GM12874 (cell line): ENCODE measurements at regions not wholly inside any gene's neighbourhood (a gene's known extent, or its start where the extent isn't known, plus 50 kb on each side); places are given as distances from the start of the nearest gene placed in this dataset.

Experiments
- CTCF ChIP-seq: IDR thresholded peaks from 2 replicates; pipeline ENCODE4 v1.5.1; 2011; ENCODE audit warnings: low read depth, mild to moderate bottlenecking, control low read depth, low read length, moderate library complexity; ENCODE audit not compliant: insufficient read depth

GRCh38 chr12:84572196-84572595 lies 340.4 kb downstream of the SLC6A15 start:
- TF ChIP-seq CTCF, result no peak

- TF ChIP-seq CTCF, result no peak
These were observed 350.3 kb downstream of the SLC6A15 start for GRCh38 chr12:84562331-84562730.

- no peak for TF ChIP-seq CTCF
These were observed 351.2 kb downstream of the SLC6A15 start for GRCh38 chr12:84561351-84561750.

- no peak for TF ChIP-seq CTCF
These were observed 358.3 kb downstream of the SLC6A15 start for GRCh38 chr12:84554199-84554723.

GRCh38 chr12:84553331-84554117 lies 359.1 kb downstream of the SLC6A15 start:
- TF ChIP-seq CTCF, result no peak

- TF ChIP-seq CTCF, result no peak
These were observed 361.2 kb downstream of the SLC6A15 start for GRCh38 chr12:84551373-84551772.

GRCh38 chr12:84550518-84550917 lies 362.1 kb downstream of the SLC6A15 start:
- TF ChIP-seq CTCF, result no peak
